ENCODE measurements at regions not wholly inside any gene's neighbourhood (a gene's known extent, or its start where the extent isn't known, plus 50 kb on each side); places are given as distances from the start of the nearest gene placed in this dataset.

DNA sequence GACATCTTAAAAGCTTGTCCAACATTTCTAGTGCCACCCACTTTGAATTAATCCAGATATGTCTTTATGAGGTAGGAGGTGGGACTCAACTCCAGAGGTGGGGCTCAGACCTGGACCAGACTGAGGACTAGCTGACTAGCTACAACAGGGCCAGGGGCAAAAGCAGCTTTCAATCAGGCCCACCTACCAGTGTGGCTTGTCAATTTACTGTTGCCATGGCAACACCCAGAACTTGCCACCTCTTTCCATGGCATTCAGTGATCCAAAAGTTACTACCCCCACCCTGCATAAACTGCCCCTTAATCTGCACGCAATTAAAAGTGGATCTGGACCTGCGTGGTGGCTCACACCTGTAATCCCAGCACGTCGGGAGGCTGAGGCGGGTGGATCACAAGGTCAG, 113.2 kb upstream of the KAZN start:
- CTCF ChIA-PET, result no interaction called here
- no peak overlapping the region for H3K27ac ChIP-seq
- no peaks in the 10 kb centered on the region for H3K9me3 ChIP-seq
- H3K4me2 ChIP-seq, result no peak overlapping the region
- 10% methylated on average over 3 of the region's 5 CpGs for WGBS (ENCODE audit: missing lambda C conversion rate)
- ATAC-seq (no peak), FAIRE-seq (no peak), DNase-seq (ENCODE audit: low read depth in 1 of 2, low spot score in 1 of 2) (no peak)
- no peak overlapping the region for H3K4me3 ChIP-seq
- TF ChIP-seq CEBPB (IDR thresholded peaks at IDR 0.05) (no peak), TP53 (CRISPR knock-in tag; IDR thresholded peaks at IDR 0.05) (no peak), GATA3 (IDR thresholded peaks at IDR 0.05; ENCODE audit: borderline replicate concordance) (no peak), FOSL2 (IDR thresholded peaks at IDR 0.05) (no peak), FOSL2 (CRISPR knock-in tag; IDR thresholded peaks at IDR 0.05) (no peak), NFE2L2 (conservative IDR thresholded peaks at IDR 0.05; ENCODE audit: low read length) (no peak), ZC3H11A (IDR thresholded peaks at IDR 0.05) (no peak), JUNB (IDR thresholded peaks at IDR 0.05) (no peak), CHD4 (IDR thresholded peaks at IDR 0.05; ENCODE audit: borderline replicate concordance) (no peak), HOXA7 (CRISPR knock-in tag; IDR thresholded peaks at IDR 0.05) (no peak), HOXB5 (CRISPR knock-in tag; IDR thresholded peaks at IDR 0.05) (no peak), SMC3 (IDR thresholded peaks at IDR 0.05) (no peak), MAFK (IDR thresholded peaks at IDR 0.05; ENCODE audit: partially characterized antibody) (no peak), SREBF2 (IDR thresholded peaks at IDR 0.05) (no peak), KDM5A (IDR thresholded peaks at IDR 0.05) (no peak), RAD21 (conservative IDR thresholded peaks at IDR 0.05 in 1 of 2, IDR thresholded peaks at IDR 0.05 in 1 of 2) (no peak)
- TF ChIP-seq, protein P1, sequence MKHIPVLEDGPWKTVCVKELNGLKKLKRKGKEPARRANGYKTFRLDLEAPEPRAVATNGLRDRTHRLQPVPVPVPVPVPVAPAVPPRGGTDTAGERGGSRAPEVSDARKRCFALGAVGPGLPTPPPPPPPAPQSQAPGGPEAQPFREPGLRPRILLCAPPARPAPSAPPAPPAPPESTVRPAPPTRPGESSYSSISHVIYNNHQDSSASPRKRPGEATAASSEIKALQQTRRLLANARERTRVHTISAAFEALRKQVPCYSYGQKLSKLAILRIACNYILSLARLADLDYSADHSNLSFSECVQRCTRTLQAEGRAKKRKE (CRISPR knock-in tag; IDR thresholded peaks at IDR 0.05; ENCODE audit: low read depth), result no peak
- TF ChIP-seq, protein P2, sequence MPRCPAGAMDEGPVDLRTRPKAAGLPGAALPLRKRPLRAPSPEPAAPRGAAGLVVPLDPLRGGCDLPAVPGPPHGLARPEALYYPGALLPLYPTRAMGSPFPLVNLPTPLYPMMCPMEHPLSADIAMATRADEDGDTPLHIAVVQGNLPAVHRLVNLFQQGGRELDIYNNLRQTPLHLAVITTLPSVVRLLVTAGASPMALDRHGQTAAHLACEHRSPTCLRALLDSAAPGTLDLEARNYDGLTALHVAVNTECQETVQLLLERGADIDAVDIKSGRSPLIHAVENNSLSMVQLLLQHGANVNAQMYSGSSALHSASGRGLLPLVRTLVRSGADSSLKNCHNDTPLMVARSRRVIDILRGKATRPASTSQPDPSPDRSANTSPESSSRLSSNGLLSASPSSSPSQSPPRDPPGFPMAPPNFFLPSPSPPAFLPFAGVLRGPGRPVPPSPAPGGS (IDR thresholded peaks at IDR 0.05), result no peak
- TF ChIP-seq, protein P3, sequence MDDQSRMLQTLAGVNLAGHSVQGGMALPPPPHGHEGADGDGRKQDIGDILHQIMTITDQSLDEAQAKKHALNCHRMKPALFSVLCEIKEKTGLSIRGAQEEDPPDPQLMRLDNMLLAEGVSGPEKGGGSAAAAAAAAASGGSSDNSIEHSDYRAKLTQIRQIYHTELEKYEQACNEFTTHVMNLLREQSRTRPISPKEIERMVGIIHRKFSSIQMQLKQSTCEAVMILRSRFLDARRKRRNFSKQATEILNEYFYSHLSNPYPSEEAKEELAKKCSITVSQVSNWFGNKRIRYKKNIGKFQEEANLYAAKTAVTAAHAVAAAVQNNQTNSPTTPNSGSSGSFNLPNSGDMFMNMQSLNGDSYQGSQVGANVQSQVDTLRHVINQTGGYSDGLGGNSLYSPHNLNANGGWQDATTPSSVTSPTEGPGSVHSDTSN (IDR thresholded peaks at IDR 0.05), result no peak
- TF ChIP-seq, protein P4, sequence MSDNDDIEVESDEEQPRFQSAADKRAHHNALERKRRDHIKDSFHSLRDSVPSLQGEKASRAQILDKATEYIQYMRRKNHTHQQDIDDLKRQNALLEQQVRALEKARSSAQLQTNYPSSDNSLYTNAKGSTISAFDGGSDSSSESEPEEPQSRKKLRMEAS (IDR thresholded peaks at IDR 0.05), result no peak
- TF ChIP-seq, protein P5, sequence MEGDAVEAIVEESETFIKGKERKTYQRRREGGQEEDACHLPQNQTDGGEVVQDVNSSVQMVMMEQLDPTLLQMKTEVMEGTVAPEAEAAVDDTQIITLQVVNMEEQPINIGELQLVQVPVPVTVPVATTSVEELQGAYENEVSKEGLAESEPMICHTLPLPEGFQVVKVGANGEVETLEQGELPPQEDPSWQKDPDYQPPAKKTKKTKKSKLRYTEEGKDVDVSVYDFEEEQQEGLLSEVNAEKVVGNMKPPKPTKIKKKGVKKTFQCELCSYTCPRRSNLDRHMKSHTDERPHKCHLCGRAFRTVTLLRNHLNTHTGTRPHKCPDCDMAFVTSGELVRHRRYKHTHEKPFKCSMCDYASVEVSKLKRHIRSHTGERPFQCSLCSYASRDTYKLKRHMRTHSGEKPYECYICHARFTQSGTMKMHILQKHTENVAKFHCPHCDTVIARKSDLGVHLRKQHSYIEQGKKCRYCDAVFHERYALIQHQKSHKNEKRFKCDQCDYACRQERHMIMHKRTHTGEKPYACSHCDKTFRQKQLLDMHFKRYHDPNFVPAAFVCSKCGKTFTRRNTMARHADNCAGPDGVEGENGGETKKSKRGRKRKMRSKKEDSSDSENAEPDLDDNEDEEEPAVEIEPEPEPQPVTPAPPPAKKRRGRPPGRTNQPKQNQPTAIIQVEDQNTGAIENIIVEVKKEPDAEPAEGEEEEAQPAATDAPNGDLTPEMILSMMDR (IDR thresholded peaks at IDR 0.05), result no peak
- H3K4me1 ChIP-seq, result no peaks in the 10 kb centered on the region
- POLR2A ChIA-PET, result no interaction called here

DNA sequence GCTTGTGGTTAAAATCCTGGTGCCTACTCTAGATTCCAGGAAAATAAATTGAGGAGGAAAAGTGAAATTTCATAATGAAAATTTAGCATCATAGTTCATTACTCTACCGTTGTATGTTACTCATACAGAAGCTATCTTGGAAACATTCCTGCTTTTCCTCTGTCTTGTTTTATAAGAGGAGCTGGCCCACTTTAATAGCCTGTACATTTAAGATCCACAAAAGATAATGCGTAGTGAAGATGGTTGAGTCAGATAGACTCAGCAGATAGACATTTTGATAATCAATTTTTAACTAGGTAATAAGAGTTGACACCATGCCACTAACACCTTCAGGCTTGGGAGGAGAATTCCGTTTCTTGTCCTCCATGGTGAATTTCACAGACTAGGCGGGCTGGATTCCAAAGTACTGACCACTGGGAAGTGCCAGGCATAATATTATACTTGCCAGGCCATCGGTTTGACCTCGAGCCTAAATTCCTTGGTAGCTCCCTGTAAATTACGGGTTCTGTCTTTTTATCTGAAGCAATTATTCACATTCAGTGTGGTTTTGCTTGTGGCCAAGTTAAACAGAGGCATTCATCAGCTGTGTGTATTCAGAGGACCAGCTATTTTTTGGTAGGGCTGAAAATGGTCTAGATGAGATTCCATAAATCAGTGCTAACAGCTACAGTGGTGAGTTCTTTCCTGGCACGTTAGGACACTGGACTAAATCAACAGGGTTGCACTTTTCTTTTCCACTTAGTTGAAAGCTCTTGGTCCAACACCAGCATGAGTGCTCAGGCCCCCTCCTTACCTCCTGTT, 111.9 kb upstream of the KAZN start:
- ChIA-PET POLR2A (no interaction called here), CTCF (interaction anchor here (0.6 kb wide), 1 partner anchor 552 kb away, joined by 3 read pairs; no protein-coding TSS in a partner anchor)
- Histone ChIP-seq H3K4me2 (no peak overlapping the region), H3K4me3 (no peak overlapping the region), H3K4me1 (no peaks in the 10 kb centered on the region), H3K9me3 (no peaks in the 10 kb centered on the region), H3K27ac (no peak overlapping the region)
- 2% methylated on average over 8 of the region's 8 CpGs for WGBS (ENCODE audit: missing lambda C conversion rate)
- ATAC-seq (no peak), DNase-seq (ENCODE audit: low read depth in 1 of 2, low spot score in 1 of 2) (no peak), FAIRE-seq (no peak)
- TF ChIP-seq JUNB (IDR thresholded peaks at IDR 0.05), result no peak
- TF ChIP-seq CHD2 (IDR thresholded peaks at IDR 0.05; ENCODE audit: low read length, partially characterized antibody), result no peak
- TF ChIP-seq, protein P1 (CRISPR knock-in tag; IDR thresholded peaks at IDR 0.05; ENCODE audit: low read depth), result no peak
- no peak for TF ChIP-seq FOSB (CRISPR knock-in tag; IDR thresholded peaks at IDR 0.05)
- TF ChIP-seq ZFP36 (IDR thresholded peaks at IDR 0.05; ENCODE audit: borderline replicate concordance, partially characterized antibody), result no peak
- TF ChIP-seq POLR2A (IDR thresholded peaks at IDR 0.05; ENCODE audit: low read length), result no peak
- no peak for TF ChIP-seq MAFK (IDR thresholded peaks at IDR 0.05; ENCODE audit: partially characterized antibody)
- TF ChIP-seq, protein P4 (IDR thresholded peaks at IDR 0.05), result no peak
- no peak for TF ChIP-seq EP300 (IDR thresholded peaks at IDR 0.05)
- TF ChIP-seq ESRRA (IDR thresholded peaks at IDR 0.05; ENCODE audit: borderline replicate concordance, low read length), result no peak
- no peak for TF ChIP-seq NR3C1 (IDR thresholded peaks at IDR 0.05)
- TF ChIP-seq TP53 (CRISPR knock-in tag; IDR thresholded peaks at IDR 0.05), result no peak
- TF ChIP-seq JUN (IDR thresholded peaks at IDR 0.05), result no peak
- TF ChIP-seq, protein P6, sequence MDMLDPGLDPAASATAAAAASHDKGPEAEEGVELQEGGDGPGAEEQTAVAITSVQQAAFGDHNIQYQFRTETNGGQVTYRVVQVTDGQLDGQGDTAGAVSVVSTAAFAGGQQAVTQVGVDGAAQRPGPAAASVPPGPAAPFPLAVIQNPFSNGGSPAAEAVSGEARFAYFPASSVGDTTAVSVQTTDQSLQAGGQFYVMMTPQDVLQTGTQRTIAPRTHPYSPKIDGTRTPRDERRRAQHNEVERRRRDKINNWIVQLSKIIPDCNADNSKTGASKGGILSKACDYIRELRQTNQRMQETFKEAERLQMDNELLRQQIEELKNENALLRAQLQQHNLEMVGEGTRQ (IDR thresholded peaks at IDR 0.05), result no peak
- TF ChIP-seq NPAS2 (CRISPR knock-in tag; IDR thresholded peaks at IDR 0.05; ENCODE audit: borderline replicate concordance), result no peak
